Neural cell (in vitro differentiated cells): ENCODE measurements at regions not wholly inside any gene's neighbourhood (a gene's known extent, or its start where the extent isn't known, plus 50 kb on each side); places are given as distances from the start of the nearest gene placed in this dataset.

ENCODE experiments used
- EP300 ChIP-seq: fragments of 450-650 bp; conservative IDR thresholded peaks from 2 replicates; pipeline ENCODE4 v1.6.1; 2014; ENCODE audit warnings: antibody characterized with exemption, mild to moderate bottlenecking, moderate library complexity; ENCODE audit not compliant: poor library complexity, severe bottlenecking
- POLR2AphosphoS5 ChIP-seq: IDR thresholded peaks from 2 replicates; pipeline ENCODE4 v1.6.1; 2012
- TAF1 ChIP-seq: IDR thresholded peaks from 2 replicates; pipeline ENCODE4 v1.6.1; 2012; ENCODE audit warnings: low read depth
- TF ChIP-seq, protein P1 (sequence below): fragments of 450-650 bp; IDR thresholded peaks from 2 replicates; pipeline ENCODE4 v1.5.1; 2014; ENCODE audit warnings: antibody characterized with exemption, mild to moderate bottlenecking, moderate library complexity; ENCODE audit not compliant: poor library complexity, severe bottlenecking

DNA sequence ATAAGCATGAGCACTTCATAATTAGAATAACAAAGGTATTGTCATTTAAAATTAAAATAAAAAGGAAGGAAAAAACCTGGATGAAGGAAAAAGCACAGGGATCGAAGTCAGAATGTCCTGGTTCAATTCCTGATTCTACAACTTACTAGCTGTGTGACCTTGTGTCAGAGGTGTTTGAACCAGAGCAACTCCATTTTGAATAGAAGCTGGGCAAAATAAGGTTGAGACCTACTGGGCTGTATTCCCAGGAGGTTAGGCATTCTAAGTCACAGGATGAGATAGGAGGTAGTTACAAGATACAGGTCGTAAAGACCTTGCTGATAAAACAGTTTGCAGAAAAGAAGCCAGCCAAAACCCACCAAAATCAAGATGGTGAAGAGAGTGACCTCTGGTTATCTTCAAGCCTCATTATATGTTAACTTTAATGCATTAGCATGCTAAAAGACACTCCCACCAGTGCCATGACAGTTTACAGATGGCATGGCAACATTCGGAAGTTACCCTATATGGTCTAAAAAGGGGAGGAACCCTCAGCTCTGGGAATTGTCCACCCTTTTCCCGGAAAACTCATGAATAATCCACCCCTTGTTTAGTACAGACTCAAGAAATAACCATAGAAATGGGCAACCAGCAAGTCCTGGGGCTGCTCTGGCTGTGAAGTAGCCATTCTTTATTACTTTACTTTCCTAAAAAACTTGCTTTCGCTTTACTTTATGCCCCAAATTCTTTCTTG, 412.7 kb downstream of the PIK3R1 start:
- TF ChIP-seq, protein P1, sequence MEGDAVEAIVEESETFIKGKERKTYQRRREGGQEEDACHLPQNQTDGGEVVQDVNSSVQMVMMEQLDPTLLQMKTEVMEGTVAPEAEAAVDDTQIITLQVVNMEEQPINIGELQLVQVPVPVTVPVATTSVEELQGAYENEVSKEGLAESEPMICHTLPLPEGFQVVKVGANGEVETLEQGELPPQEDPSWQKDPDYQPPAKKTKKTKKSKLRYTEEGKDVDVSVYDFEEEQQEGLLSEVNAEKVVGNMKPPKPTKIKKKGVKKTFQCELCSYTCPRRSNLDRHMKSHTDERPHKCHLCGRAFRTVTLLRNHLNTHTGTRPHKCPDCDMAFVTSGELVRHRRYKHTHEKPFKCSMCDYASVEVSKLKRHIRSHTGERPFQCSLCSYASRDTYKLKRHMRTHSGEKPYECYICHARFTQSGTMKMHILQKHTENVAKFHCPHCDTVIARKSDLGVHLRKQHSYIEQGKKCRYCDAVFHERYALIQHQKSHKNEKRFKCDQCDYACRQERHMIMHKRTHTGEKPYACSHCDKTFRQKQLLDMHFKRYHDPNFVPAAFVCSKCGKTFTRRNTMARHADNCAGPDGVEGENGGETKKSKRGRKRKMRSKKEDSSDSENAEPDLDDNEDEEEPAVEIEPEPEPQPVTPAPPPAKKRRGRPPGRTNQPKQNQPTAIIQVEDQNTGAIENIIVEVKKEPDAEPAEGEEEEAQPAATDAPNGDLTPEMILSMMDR = no peak
- TF ChIP-seq POLR2AphosphoS5 (no peak), EP300 (no peak), TAF1 (no peak)
